Fibroblast of lung (primary cell): ENCODE measurements at regions not wholly inside any gene's neighbourhood (a gene's known extent, or its start where the extent isn't known, plus 50 kb on each side); places are given as distances from the start of the nearest gene placed in this dataset.
A peak's percentile ranks its signal among the peaks of the same experiment; 100 is the strongest.

ENCODE experiments used
- DNase-seq, 2 donors: peaks; one replicate each; pipeline versions ENCODE4 v3.0.0 to v3.0.0-alpha.2; 2010; ENCODE audit warnings: low read depth in 2 of 2
- H2AFZ ChIP-seq: 2 replicates; pipeline ENCODE4 v1.5.1; 2012; ENCODE audit warnings: low read length, control low read depth, inconsistent platforms
- H3K27ac ChIP-seq: 2 replicates; pipeline ENCODE4 v1.5.1; 2011; ENCODE audit warnings: low read length, control low read depth; ENCODE audit not compliant: insufficient read depth
- H3K27me3 ChIP-seq: 2 replicates; pipeline ENCODE4 v1.5.1; 2011; ENCODE audit warnings: mild to moderate bottlenecking, low read length; ENCODE audit not compliant: control insufficient read depth, insufficient read depth
- H3K36me3 ChIP-seq: 2 replicates; pipeline ENCODE4 v1.5.1; 2011; ENCODE audit warnings: low read length; ENCODE audit not compliant: control insufficient read depth, insufficient read depth
- H3K4me1 ChIP-seq: 2 replicates; pipeline ENCODE4 v1.5.1; 2011; ENCODE audit warnings: low read length; ENCODE audit not compliant: control insufficient read depth, insufficient read depth; ENCODE audit errors: extremely low read depth
- H3K4me2 ChIP-seq: 2 replicates; pipeline ENCODE4 v1.5.1; 2011; ENCODE audit warnings: low read length, control low read depth; ENCODE audit not compliant: insufficient read depth; ENCODE audit errors: extremely low read depth
- H3K4me3 ChIP-seq, 4 experiments: fragments of 200-600 bp in 1 of 4; sonication (generic) in 1 of 4; replicated peaks in 1 of 4; 2 replicates each; pipeline ENCODE4 v1.5.1; 2011 to 2016; ENCODE audit warnings: low read length in 4 of 4, low read depth in 3 of 4, mild to moderate bottlenecking in 3 of 4, control low read depth in 2 of 4, inconsistent platforms in 1 of 4, mixed read lengths in 1 of 4; ENCODE audit not compliant: insufficient read depth in 1 of 4; ENCODE audit errors: control extremely low read depth in 1 of 4
- H3K79me2 ChIP-seq: 2 replicates; pipeline ENCODE4 v1.5.1; 2012; ENCODE audit warnings: mild to moderate bottlenecking, low read length, inconsistent platforms; ENCODE audit not compliant: control insufficient read depth, insufficient read depth
- H3K9ac ChIP-seq: 2 replicates; pipeline ENCODE4 v1.5.1; 2011; ENCODE audit warnings: mild to moderate bottlenecking, low read length, control low read depth; ENCODE audit not compliant: insufficient read depth
- H3K9me3 ChIP-seq: 2 replicates; pipeline ENCODE4 v1.5.1; 2012; ENCODE audit warnings: low read depth, low read length; ENCODE audit not compliant: control insufficient read depth, insufficient read depth
- H4K20me1 ChIP-seq: 2 replicates; pipeline ENCODE4 v1.5.1; 2011; ENCODE audit warnings: low read length; ENCODE audit not compliant: control insufficient read depth, insufficient read depth; ENCODE audit errors: extremely low read depth
- CTCF ChIP-seq, 2 donors: IDR thresholded peaks in 1 of 2; conservative IDR thresholded peaks in 1 of 2; 1 replicate in 1 of 2; 2 replicates in 1 of 2; pipeline ENCODE4 v1.5.1; 2011 to 2012; ENCODE audit warnings: low read length in 2 of 2, control low read depth in 1 of 2, inconsistent platforms in 1 of 2, low read depth in 1 of 2, mild to moderate bottlenecking in 1 of 2
- EZH2 ChIP-seq: IDR thresholded peaks from 2 replicates; pipeline ENCODE4 v1.5.1; 2012; ENCODE audit warnings: low read length, control low read depth, mild to moderate bottlenecking; ENCODE audit errors: missing control alignments

GRCh38 chr1:201739080-201739479 is 89.9 kb upstream of the IPO9 start:
- Histone ChIP-seq H3K4me1 (peaks cover 36% of the 10 kb centered on the region), H3K27me3 (no peaks in the 10 kb centered on the region), H2AFZ (no peak overlapping the region), H3K9ac (no peak overlapping the region), H4K20me1 (peaks cover 7% of the 10 kb centered on the region), H3K79me2 (peaks cover 87% of the 10 kb centered on the region), H3K9me3 (no peaks in the 10 kb centered on the region), H3K27ac (peak overlapping the region; percentile 28), H3K36me3 (peaks cover 8% of the 10 kb centered on the region), H3K4me3 (peak overlapping the region; percentile 40 to 65 (median 51)), H3K4me2 (peak overlapping the region; percentile 81)
- DNase-seq: no peak
- no peak for TF ChIP-seq EZH2
- no peak for TF ChIP-seq CTCF (conservative IDR thresholded peaks at IDR 0.05 in 1 of 2, IDR thresholded peaks at IDR 0.05 in 1 of 2; ENCODE audit: low read depth in 1 of 2, low read length in 2 of 2)

- Histone ChIP-seq H3K27me3 (no peaks in the 10 kb centered on the region), H4K20me1 (peaks cover 9% of the 10 kb centered on the region), H3K4me2 (peak overlapping the region; percentile 81), H2AFZ (no peak overlapping the region), H3K79me2 (peaks cover 86% of the 10 kb centered on the region), H3K9ac (peak overlapping the region; percentile 45), H3K4me1 (peaks cover 39% of the 10 kb centered on the region), H3K36me3 (peaks cover 8% of the 10 kb centered on the region), H3K4me3 (peak overlapping the region; percentile 40 to 65 (median 51)), H3K9me3 (no peaks in the 10 kb centered on the region), H3K27ac (peak overlapping the region; percentile 28)
- no peak for TF ChIP-seq EZH2
- no peak for TF ChIP-seq CTCF (conservative IDR thresholded peaks at IDR 0.05 in 1 of 2, IDR thresholded peaks at IDR 0.05 in 1 of 2; ENCODE audit: low read depth in 1 of 2, low read length in 2 of 2)
- DNase-seq: peak in 1 of 2 donors; percentile 50
These were observed 89.4 kb upstream of the IPO9 start for GRCh38 chr1:201739492-201740085.

- Histone ChIP-seq H3K4me3 (peak overlapping the region; percentile 40 to 65 (median 51)), H3K27ac (peak overlapping the region; percentile 28), H3K79me2 (peaks cover 84% of the 10 kb centered on the region), H3K36me3 (peaks cover 5% of the 10 kb centered on the region), H3K4me1 (peaks cover 43% of the 10 kb centered on the region), H3K27me3 (no peaks in the 10 kb centered on the region), H3K4me2 (peak overlapping the region; percentile 29), H4K20me1 (peaks cover 9% of the 10 kb centered on the region), H2AFZ (no peak overlapping the region), H3K9me3 (no peaks in the 10 kb centered on the region), H3K9ac (peak overlapping the region; percentile 45)
- TF ChIP-seq CTCF (conservative IDR thresholded peaks at IDR 0.05 in 1 of 2, IDR thresholded peaks at IDR 0.05 in 1 of 2; ENCODE audit: low read depth in 1 of 2, low read length in 2 of 2) (no peak), EZH2 (no peak)
- DNase-seq: no peak
These were observed 88.8 kb upstream of the IPO9 start for GRCh38 chr1:201740086-201740541.
